GM18498 (cell line): ENCODE measurements at regions not wholly inside any gene's neighbourhood (a gene's known extent, or its start where the extent isn't known, plus 50 kb on each side); places are given as distances from the start of the nearest gene placed in this dataset.
"Not testable (repeated sequence)": the region's sequence is repeated elsewhere in the genome, so short reads cannot be mapped to it uniquely, and the experiment has no call there.

ENCODE experiments used
- ATAC-seq: cut with Tn5 transposase; IDR thresholded peaks from one replicate; pipeline ENCODE4 v1.9.1; 2021; ENCODE audit warnings: mild to moderate bottlenecking, moderate library complexity; ENCODE audit not compliant: unreplicated experiment

DNA sequence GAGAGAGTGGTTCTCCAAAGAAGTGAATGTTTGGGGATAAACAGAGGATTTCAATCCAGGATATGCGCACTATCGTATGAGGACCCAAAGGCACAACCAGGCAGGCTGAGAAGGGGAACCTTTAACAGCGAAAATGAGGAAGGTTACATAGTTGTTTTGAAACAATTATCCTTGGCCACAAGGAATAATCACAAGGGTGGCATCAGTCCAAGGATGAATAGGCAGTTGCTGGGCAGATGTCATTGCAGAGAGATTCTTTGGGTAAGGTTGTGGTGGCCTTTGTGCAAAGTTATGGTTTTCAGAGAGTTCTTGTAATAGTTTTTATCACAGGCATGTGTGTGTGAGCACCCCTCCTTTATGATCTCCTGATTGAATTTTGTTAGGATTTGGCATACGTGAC is 58.9 kb upstream of the NBPF20 start:
- not testable (repeated sequence) for ATAC-seq

DNA sequence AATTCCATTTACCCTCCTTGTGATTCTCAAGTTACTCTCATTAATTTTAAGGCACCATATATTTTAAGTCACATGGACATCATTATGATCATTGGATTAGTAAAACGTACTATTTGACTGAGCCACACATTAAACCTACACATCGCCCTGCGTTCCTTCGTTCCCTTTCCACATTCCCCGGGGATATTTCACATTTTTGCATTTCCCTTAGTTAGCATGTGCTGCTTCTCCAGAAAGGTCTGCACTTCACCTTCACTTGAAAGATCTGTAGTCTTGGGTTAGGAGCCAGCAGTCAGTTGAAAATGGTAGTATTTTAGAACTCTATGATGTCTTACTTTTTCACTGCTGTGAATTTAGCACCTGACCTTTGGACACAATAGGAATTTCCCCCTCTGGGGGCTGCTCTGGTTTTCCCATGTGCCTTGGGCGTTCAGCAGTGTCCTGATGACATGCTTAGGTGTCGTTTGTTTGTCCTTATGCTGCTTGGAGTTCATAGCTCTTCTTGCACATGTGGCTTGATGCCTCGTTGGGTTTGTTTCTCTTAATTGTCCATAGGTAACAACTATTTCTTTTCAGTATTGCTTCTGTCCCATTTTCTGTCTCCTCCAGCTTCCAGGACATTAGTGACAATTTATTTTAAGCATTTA is 56.9 kb upstream of the NBPF20 start:
- not testable (repeated sequence) for ATAC-seq

DNA sequence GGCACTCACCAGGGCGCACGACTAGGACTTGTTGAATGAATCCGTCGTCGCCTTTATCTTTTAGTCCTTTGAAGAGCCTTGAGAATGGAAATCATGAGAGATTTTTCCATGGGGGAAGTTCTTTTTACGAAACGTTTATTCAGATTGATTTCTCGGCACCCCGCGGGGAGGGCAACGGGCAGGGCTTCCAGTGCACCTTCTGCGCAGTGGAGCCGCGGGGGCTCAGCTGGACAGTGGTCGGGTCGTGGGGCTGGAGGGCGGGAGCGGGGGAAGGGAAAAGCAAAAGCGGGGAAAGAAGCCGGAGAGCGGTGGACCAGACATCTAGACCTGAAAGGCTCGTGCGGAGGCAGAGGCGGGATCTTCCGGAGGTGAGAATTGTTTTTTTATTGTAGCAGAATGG is 50.6 kb upstream of the NBPF20 start:
- not testable (repeated sequence) for ATAC-seq

DNA sequence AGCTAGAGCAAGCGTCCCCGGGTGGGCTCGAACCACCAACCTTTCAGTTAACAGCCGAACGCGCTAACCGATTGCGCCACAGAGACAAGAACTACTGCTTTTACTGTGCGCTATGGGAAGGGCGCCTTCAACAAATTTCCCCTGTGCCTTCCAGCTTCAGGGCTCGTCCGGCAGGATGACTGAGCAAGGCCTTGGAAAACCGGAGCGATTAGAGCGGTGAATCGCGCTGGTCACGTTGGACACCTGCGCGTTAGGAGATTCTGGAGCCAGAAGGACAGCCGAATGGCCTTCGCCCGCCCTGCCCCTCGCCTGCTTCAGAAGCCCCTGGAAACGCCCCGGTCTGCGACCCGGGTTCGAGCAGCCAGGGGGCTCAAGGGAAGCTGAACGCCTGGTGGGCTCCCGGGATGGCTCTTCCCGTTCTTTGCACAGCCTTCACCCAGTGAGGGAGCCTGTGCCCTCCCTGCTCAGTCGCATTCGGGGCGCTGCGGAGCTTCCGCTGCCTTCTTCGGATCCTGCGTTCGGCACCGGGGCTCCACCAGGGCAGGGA is 50.0 kb upstream of the NBPF20 start:
- not testable (repeated sequence) for ATAC-seq
